ENCODE measurements at regions not wholly inside any gene's neighbourhood (a gene's known extent, or its start where the extent isn't known, plus 50 kb on each side); places are given as distances from the start of the nearest gene placed in this dataset.

DNA sequence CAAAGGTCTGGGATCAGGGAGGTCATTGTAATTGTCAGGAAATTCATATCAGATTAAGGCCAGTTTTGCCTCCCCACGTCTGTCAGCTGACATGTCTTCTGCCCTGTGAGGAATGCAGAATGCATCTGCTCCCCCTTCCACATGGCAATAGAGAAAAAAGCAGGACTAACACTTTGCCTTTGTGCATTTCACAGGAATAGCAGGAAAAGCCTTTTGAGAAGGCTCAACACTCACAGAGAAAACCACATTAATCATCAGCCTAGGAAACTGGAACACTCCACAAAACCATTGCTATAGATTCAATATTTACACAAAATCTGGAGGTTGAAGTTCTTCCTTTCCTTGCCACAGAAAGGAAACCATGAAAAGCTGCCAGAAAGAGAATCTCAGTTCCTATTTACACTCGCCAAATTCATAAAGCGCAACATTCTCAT, 165.2 kb upstream of the HES1 start:
- Mint-ChIP-seq H3K27me3 (peaks cover 12% of the 10 kb centered on the region), H3K36me3 (peaks cover 4% of the 10 kb centered on the region), H3K27ac (peak overlapping the region; percentile 1 to 37 (median 33)), H3K4me1 (peaks cover 13 to 18% (median 17%) of the 10 kb centered on the region in 3 donors), H3K4me3 (peak overlapping the region; percentile 13 to 89 (median 70)), H3K9me3 (no peaks in the 10 kb centered on the region)

DNA sequence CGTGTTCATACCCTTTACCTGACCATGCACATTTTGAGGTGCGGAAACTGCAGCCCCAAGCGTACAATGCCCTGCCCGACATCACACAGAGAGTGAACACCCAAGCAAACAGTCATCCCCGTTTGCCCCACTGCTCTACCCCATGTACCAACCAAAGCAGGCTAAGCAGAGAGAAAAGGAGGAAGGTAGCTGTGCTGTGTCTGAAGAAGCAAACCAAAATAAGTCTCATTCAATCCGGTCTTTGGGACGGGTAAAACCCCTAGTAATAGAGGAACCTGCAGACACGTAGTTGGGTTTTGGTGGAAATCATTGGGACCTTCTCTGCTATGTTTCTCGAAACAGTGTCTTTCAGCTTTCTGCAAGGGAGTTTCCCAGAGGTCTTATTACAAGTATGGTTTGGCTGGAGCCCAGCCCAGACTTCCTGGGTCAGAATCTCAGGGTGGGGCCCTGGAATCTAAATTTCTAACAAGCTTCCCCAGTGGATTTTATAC, 164.6 kb upstream of the HES1 start:
- Mint-ChIP-seq H3K27ac (peak overlapping the region in 2 of 3 donors; percentile 33 to 37), H3K4me1 (peaks cover 13 to 18% (median 17%) of the 10 kb centered on the region in 3 donors), H3K27me3 (peaks cover 10% of the 10 kb centered on the region), H3K9me3 (no peaks in the 10 kb centered on the region), H3K4me3 (peak overlapping the region; percentile 13 to 89 (median 70)), H3K36me3 (peaks cover 4% of the 10 kb centered on the region)

- peak overlapping the region in 1 of 4 donors; percentile 89 for H3K4me3 Mint-ChIP-seq
- peaks cover 13 to 17% (median 17%) of the 10 kb centered on the region in 3 donors for H3K4me1 Mint-ChIP-seq
- H3K9me3 Mint-ChIP-seq: no peaks in the 10 kb centered on the region
- peaks cover 4% of the 10 kb centered on the region for H3K36me3 Mint-ChIP-seq
- H3K27ac Mint-ChIP-seq: peak overlapping the region in 1 of 3 donors; percentile 33
- H3K27me3 Mint-ChIP-seq: peaks cover 10% of the 10 kb centered on the region
Measured at GRCh38 chr3:193971966-193972365, 164.0 kb upstream of the HES1 start.

DNA sequence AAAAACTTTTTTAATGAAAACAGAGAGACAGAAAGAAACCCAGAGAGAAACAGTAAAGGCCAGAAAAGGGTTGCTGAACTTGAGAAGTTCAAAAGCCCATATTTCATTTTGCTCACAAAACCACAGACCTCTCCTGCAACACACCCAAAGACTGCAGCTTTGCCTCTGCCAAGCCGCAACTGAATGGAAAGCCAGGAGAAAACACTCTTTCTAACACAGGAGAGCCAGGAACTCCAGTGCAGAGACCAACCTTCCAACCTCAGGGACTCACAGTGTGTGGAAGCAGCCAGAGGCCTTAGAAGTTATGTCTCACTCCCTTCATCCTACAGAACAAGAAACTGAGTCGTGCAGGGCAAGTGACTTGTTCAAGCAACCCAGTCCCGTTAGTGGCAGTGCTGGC, 163.1 kb upstream of the HES1 start:
- Mint-ChIP-seq H3K27ac (no peak overlapping the region), H3K9me3 (no peaks in the 10 kb centered on the region), H3K4me3 (no peak overlapping the region), H3K27me3 (peaks cover 10% of the 10 kb centered on the region), H3K4me1 (peaks cover 13 to 18% (median 17%) of the 10 kb centered on the region in 3 donors), H3K36me3 (peaks cover 4% of the 10 kb centered on the region)

DNA sequence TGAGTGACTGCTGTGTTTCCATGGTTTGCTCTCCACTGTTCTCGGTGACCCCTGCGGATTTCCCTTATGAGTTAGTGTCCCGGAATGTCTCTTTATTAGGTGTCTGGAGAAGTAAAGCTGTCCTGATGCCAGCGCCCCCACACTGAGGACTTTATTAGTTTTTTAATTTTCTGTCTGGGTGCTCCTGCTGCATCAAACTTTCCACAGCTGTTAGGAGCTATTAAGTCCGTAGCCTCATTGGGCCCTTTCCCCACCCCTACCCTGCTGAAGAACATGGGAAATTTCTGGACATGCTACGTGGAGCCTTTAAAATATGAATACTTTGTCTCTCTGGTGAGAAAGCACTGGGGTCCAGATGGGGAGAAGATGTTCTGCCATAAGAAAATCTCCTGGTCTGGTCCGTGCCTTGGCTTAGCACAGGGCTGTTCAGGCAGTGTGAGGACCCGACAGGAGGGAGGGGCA, 161.7 kb upstream of the HES1 start:
- peaks cover 13 to 18% (median 17%) of the 10 kb centered on the region in 3 donors for H3K4me1 Mint-ChIP-seq
- peaks cover 4% of the 10 kb centered on the region for H3K36me3 Mint-ChIP-seq
- peaks cover 10% of the 10 kb centered on the region for H3K27me3 Mint-ChIP-seq
- no peak overlapping the region for H3K4me3 Mint-ChIP-seq
- no peak overlapping the region for H3K27ac Mint-ChIP-seq
- H3K9me3 Mint-ChIP-seq: no peaks in the 10 kb centered on the region

DNA sequence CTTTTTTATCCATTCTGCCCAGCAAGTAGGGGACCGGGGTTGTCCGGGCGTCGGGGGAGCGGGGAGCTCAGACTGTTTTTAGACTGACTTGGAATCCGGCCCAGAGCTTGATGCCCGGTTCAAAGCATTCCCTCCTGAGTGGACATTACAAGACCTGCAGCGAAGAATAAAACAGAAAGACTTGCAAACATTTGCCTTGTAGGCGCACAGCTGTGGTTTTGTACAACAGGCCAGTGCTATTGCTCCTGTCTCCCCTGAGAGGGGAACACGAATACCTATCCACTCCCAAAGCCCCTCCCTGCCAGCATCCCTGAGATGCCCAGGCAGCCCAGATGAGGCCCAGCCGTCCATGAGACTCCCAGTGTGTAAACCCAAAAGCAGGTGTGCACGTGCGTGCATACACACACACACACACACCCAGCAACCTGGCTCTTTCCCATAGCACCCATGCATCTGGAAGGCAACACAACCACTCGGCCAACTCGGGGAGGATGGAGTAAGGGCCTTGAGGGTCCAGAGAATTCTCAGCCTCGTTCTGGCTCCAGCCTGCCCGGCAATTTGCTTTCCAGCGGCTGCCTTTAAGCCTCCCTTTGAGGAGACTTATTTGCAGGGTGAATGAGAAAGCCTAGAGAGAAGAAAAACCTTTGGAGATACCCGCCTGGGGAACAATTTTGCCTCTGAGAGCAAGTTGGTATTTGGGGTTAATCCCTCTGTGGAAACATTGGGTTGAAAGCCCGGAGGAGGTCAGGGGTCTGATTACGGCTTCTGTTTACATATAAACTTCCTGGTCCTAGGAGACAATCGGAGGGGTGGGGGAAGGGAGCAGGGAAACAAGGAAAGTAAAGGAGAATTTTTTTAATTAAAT, 161.0 kb upstream of the HES1 start:
- no peak overlapping the region for H3K27ac Mint-ChIP-seq
- no peak overlapping the region for H3K4me3 Mint-ChIP-seq
- peaks cover 4% of the 10 kb centered on the region for H3K36me3 Mint-ChIP-seq
- peaks cover 13 to 18% (median 17%) of the 10 kb centered on the region in 3 donors for H3K4me1 Mint-ChIP-seq
- H3K9me3 Mint-ChIP-seq: no peaks in the 10 kb centered on the region
- peaks cover 10% of the 10 kb centered on the region for H3K27me3 Mint-ChIP-seq

- peaks cover 0 to 3% (median 0%) of the 10 kb centered on the region in 3 donors for H3K4me1 Mint-ChIP-seq
- no peaks in the 10 kb centered on the region for H3K36me3 Mint-ChIP-seq
- H3K27ac Mint-ChIP-seq: no peak overlapping the region
- peaks cover 6% of the 10 kb centered on the region for H3K27me3 Mint-ChIP-seq
- H3K9me3 Mint-ChIP-seq: no peaks in the 10 kb centered on the region
- H3K4me3 Mint-ChIP-seq: no peak overlapping the region
Measured at GRCh38 chr3:193977622-193978021, 158.3 kb upstream of the HES1 start.

DNA sequence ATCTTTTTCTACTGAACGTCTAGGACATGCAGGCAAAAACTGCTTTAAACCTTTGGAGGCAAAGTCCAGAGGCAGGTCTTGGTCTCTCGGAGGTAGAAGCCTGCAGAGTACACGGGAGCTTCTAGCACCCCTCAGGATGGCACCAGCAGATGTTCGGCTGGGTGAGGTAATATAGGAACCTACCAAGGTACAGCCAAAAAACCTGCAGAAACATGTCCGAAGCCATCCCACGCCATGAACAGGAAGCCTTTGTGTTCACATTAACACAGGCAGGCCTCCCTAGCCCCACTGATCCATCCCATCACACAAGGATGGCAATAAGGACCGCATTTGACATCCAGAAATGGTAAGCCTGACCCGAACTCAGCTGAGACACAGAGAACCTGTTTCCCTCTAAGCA, 157.9 kb upstream of the HES1 start:
- Mint-ChIP-seq H3K36me3 (no peaks in the 10 kb centered on the region), H3K9me3 (no peaks in the 10 kb centered on the region), H3K27me3 (peaks cover 6% of the 10 kb centered on the region)

GRCh38 chr3:193978486-193978885, 157.5 kb upstream of the HES1 start:
- Mint-ChIP-seq H3K4me1 (peaks cover 0 to 3% (median 0%) of the 10 kb centered on the region in 3 donors), H3K27ac (no peak overlapping the region), H3K36me3 (no peaks in the 10 kb centered on the region), H3K9me3 (no peaks in the 10 kb centered on the region), H3K4me3 (no peak overlapping the region), H3K27me3 (peaks cover 6% of the 10 kb centered on the region)

More for the DNA sequence above, 157.9 kb upstream of the HES1 start:
- Mint-ChIP-seq H3K27ac (no peak overlapping the region), H3K4me3 (no peak overlapping the region), H3K4me1 (peaks cover 0 to 3% (median 0%) of the 10 kb centered on the region in 3 donors)

- Mint-ChIP-seq H3K4me3 (peak overlapping the region in 1 of 4 donors; percentile 56), H3K27me3 (peaks cover under 1% of the 10 kb centered on the region), H3K36me3 (no peaks in the 10 kb centered on the region), H3K9me3 (no peaks in the 10 kb centered on the region), H3K27ac (no peak overlapping the region), H3K4me1 (peaks cover 0 to 3% (median 0%) of the 10 kb centered on the region in 3 donors)
Measured at GRCh38 chr3:193980326-193980725, 155.6 kb upstream of the HES1 start.

GRCh38 chr3:193980905-193981304, 155.0 kb upstream of the HES1 start:
- Mint-ChIP-seq H3K27me3 (peaks cover 2% of the 10 kb centered on the region), H3K9me3 (no peaks in the 10 kb centered on the region), H3K27ac (no peak overlapping the region), H3K36me3 (no peaks in the 10 kb centered on the region), H3K4me1 (peaks cover 0 to 3% (median 0%) of the 10 kb centered on the region in 3 donors), H3K4me3 (no peak overlapping the region)

- Mint-ChIP-seq H3K4me3 (no peak overlapping the region), H3K9me3 (no peaks in the 10 kb centered on the region), H3K27ac (no peak overlapping the region), H3K4me1 (peaks cover 0 to 3% (median 0%) of the 10 kb centered on the region in 3 donors), H3K36me3 (no peaks in the 10 kb centered on the region), H3K27me3 (peaks cover 5% of the 10 kb centered on the region)
Measured at GRCh38 chr3:193981504-193981903, 154.4 kb upstream of the HES1 start.

GRCh38 chr3:193982258-193982659, 153.7 kb upstream of the HES1 start:
- Mint-ChIP-seq H3K27me3 (peaks cover 6% of the 10 kb centered on the region), H3K27ac (peak overlapping the region in 1 of 3 donors; percentile 40), H3K9me3 (no peaks in the 10 kb centered on the region), H3K4me3 (no peak overlapping the region), H3K4me1 (peaks cover 0 to 4% (median 2%) of the 10 kb centered on the region in 3 donors), H3K36me3 (no peaks in the 10 kb centered on the region)

DNA sequence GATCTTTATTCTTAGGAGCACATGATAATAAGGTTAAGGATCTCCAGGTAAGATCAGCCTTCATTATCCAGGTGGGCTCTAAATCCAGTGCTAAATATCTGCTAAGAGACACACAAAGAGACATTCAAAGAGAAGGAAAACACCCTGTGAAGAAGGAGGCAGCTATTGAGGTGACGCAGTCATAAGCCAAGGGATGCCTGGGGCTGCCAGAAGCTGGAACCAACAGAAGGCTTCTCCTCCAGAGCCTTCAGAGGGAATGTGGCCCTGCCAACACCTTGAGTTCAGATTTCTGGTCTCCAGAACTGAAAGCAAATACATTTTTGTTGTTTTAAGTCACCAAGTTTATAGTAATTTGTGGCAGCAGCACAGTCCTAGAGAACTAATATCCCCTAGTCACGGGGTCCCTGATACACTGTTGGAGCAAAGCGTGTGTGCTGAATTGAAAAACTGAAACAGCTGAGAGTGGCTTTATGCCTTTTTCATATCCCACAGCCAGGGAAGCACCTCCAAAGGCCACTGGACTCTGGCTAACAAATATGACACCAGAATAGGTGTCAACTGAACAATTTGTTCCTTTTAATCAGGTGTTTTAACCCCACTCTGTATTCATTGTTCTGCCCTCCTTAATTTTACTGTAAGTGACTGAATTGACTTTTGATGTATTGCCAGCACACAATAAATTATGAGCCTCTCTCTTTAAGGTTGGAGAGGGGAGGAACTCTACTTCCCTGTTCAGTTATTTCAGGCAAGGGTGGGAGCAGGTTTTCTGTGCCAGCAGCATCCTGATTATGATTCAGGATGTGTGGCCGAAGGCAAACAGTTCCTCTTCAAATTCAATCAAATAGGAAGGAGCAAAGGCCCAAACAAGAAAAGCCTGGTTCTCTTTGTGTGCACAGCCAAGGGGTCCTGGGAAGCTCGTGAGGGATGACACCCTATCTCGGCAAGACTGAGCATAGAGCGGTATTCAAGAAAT, 151.8 kb upstream of the HES1 start:
- H3K27me3 Mint-ChIP-seq: peaks cover 6% of the 10 kb centered on the region
- peaks cover 0 to 4% (median 2%) of the 10 kb centered on the region in 3 donors for H3K4me1 Mint-ChIP-seq
- H3K9me3 Mint-ChIP-seq: peaks cover 0 to 2% (median 0%) of the 10 kb centered on the region in 3 donors
- no peak overlapping the region for H3K27ac Mint-ChIP-seq
- no peak overlapping the region for H3K4me3 Mint-ChIP-seq
- H3K36me3 Mint-ChIP-seq: no peaks in the 10 kb centered on the region

Data from IgD-negative memory B cell (primary cell).